ENCODE measurements at regions not wholly inside any gene's neighbourhood (a gene's known extent, or its start where the extent isn't known, plus 50 kb on each side); places are given as distances from the start of the nearest gene placed in this dataset.

DNA sequence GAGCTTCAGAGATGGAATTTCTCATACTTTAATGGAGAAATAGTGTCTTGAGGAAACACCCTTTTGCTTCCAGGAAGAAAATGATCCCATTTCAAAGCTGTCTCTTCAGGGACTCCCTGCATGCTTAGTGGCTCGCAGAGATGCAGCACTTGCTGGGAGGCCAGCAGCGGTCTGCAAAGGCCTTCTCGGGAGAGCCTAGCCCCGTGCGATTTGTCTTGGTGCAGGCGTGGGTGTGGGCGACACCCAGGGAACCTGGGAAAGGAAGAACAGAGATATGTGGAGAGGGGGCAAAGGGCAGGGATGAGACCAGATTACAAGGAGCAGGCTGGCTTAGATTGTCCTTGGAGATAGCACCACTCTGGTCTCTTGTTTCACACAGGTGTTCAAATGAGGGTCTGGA, 352.3 kb upstream of the PODXL start:
- Histone ChIP-seq H3K27ac (no peak overlapping the region), H3K4me1 (peaks cover 8% of the 10 kb centered on the region), H3K27me3 (peaks cover 77% of the 10 kb centered on the region), H3F3A (ENCODE audit: low read depth) (no peaks in the 10 kb centered on the region), H3K79me2 (ENCODE audit: low read depth) (no peaks in the 10 kb centered on the region), H3K36me3 (no peaks in the 10 kb centered on the region), H4K20me1 (ENCODE audit: low read depth) (no peaks in the 10 kb centered on the region), H3K4me3 (peak overlapping the region; percentile 47), H3K9me3 (ENCODE audit: low read depth) (no peaks in the 10 kb centered on the region), H3K4me2 (peak overlapping the region; percentile 77), H2AFZ (replicated peaks) (no peak overlapping the region), H3K9ac (no peak overlapping the region)
- Mint-ChIP-seq H3K27me3 (ENCODE audit: insufficient read depth, low read depth) (peaks cover 21% of the 10 kb centered on the region), H3K4me3 (peak overlapping the region; percentile 54), H3K9me3 (peaks cover 8% of the 10 kb centered on the region), H3K27ac (no peak overlapping the region), H3K4me1 (peaks cover 27% of the 10 kb centered on the region), H3K36me3 (peaks cover 3% of the 10 kb centered on the region)
- DNase-seq (ENCODE audit: low spot score), result no peak
- no peak for TF ChIP-seq EZH2phosphoT487 (IDR thresholded peaks at IDR 0.05)
- no peak for TF ChIP-seq EZH2 (IDR thresholded peaks at IDR 0.05)
- TF ChIP-seq, protein P1, sequence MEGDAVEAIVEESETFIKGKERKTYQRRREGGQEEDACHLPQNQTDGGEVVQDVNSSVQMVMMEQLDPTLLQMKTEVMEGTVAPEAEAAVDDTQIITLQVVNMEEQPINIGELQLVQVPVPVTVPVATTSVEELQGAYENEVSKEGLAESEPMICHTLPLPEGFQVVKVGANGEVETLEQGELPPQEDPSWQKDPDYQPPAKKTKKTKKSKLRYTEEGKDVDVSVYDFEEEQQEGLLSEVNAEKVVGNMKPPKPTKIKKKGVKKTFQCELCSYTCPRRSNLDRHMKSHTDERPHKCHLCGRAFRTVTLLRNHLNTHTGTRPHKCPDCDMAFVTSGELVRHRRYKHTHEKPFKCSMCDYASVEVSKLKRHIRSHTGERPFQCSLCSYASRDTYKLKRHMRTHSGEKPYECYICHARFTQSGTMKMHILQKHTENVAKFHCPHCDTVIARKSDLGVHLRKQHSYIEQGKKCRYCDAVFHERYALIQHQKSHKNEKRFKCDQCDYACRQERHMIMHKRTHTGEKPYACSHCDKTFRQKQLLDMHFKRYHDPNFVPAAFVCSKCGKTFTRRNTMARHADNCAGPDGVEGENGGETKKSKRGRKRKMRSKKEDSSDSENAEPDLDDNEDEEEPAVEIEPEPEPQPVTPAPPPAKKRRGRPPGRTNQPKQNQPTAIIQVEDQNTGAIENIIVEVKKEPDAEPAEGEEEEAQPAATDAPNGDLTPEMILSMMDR (IDR thresholded peaks at IDR 0.05), result no peak

DNA sequence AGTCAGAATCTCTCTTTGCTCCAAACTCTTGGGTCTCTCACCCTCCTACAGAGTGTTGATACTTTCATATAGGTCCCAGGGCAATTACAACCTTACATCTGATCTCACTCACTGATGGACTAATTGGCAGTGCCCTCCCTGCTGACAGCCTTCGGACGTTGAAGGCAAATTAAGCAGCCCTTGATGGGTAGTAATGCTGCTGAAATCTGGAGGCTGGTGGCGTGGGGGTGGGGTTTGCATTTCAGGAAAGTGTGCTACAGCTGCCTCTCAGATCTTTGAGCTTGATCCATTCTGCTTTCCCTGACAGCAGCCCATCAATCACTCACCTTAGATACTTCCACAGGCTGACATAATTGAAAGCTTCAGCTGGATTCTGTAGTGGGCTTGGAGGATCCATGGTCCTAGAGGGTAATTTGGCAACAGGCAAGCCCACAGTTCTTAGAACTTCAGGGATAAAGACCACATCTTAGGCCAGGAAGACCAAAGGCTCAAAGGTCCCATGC, 349.1 kb upstream of the PODXL start:
- Histone ChIP-seq H3K27me3 (peaks cover 57% of the 10 kb centered on the region), H3K9me3 (ENCODE audit: low read depth) (peaks cover 4% of the 10 kb centered on the region), H3K4me1 (no peaks in the 10 kb centered on the region), H2AFZ (replicated peaks) (no peak overlapping the region), H4K20me1 (ENCODE audit: low read depth) (no peaks in the 10 kb centered on the region), H3K4me3 (no peak overlapping the region), H3K4me2 (no peak overlapping the region), H3K79me2 (ENCODE audit: low read depth) (no peaks in the 10 kb centered on the region), H3K9ac (no peak overlapping the region), H3K27ac (no peak overlapping the region), H3F3A (ENCODE audit: low read depth) (no peaks in the 10 kb centered on the region), H3K36me3 (no peaks in the 10 kb centered on the region)
- H3K4me3 Mint-ChIP-seq, result no peak overlapping the region
- H3K4me1 Mint-ChIP-seq, result peaks cover 23% of the 10 kb centered on the region
- TF ChIP-seq EZH2 (IDR thresholded peaks at IDR 0.05) (no peak), EZH2phosphoT487 (IDR thresholded peaks at IDR 0.05) (no peak)
- TF ChIP-seq, protein P1 (IDR thresholded peaks at IDR 0.05), result no peak
- H3K27me3 Mint-ChIP-seq (ENCODE audit: insufficient read depth, low read depth), result peaks cover 16% of the 10 kb centered on the region
- H3K27ac Mint-ChIP-seq, result no peak overlapping the region
- peaks cover 3% of the 10 kb centered on the region for H3K36me3 Mint-ChIP-seq
- no peak for DNase-seq (ENCODE audit: low spot score)
- peaks cover 9% of the 10 kb centered on the region for H3K9me3 Mint-ChIP-seq

DNA sequence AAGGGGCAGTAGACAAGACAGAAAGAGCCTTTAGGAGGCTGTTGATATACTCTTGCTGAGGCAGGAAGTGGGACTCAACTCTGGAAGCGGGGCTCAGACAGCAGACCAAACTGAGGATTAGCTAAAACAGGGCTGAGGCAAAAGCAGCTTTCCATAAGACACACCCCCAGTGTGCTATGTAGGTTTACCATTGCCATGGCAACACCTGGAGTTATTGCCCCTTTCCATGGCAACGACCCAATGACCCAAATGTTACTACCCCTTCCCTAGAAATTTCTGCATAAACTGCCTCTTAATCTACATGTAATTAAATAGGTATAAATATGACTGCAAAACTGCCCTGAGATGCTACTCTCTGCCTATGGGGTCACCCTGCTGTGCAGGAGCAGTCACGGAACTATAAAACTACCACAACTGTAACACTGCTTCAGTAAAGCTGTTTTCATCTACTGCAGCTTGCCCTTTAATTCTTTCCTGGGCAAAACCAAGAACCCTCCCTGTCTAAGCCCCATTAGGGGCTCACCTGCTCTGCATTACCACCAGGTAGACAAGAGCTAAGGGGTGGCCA, 348.4 kb upstream of the PODXL start:
- TF ChIP-seq EZH2phosphoT487 (IDR thresholded peaks at IDR 0.05) (no peak), EZH2 (IDR thresholded peaks at IDR 0.05) (no peak)
- peaks cover 20% of the 10 kb centered on the region for H3K4me1 Mint-ChIP-seq
- peaks cover 54% of the 10 kb centered on the region for H3K27me3 ChIP-seq
- no peak overlapping the region for H3K4me3 Mint-ChIP-seq
- no peak overlapping the region for H3K27ac Mint-ChIP-seq
- no peak overlapping the region for H3K27ac ChIP-seq
- no peaks in the 10 kb centered on the region for H3K36me3 Mint-ChIP-seq
- no peak overlapping the region for H3K9ac ChIP-seq
- no peaks in the 10 kb centered on the region for H3K79me2 ChIP-seq (ENCODE audit: low read depth)
- no peaks in the 10 kb centered on the region for H3F3A ChIP-seq (ENCODE audit: low read depth)
- no peak overlapping the region for H3K4me3 ChIP-seq
- no peaks in the 10 kb centered on the region for H3K4me1 ChIP-seq
- peak; percentile 17 for DNase-seq (ENCODE audit: low spot score)
- peaks cover 4% of the 10 kb centered on the region for H3K9me3 Mint-ChIP-seq
- no peaks in the 10 kb centered on the region for H3K36me3 ChIP-seq
- H3K9me3 ChIP-seq (ENCODE audit: low read depth), result peaks cover 4% of the 10 kb centered on the region
- no peak overlapping the region for H2AFZ ChIP-seq (replicated peaks)
- no peaks in the 10 kb centered on the region for H4K20me1 ChIP-seq (ENCODE audit: low read depth)
- peaks cover 11% of the 10 kb centered on the region for H3K27me3 Mint-ChIP-seq (ENCODE audit: insufficient read depth, low read depth)
- H3K4me2 ChIP-seq, result no peak overlapping the region

DNA sequence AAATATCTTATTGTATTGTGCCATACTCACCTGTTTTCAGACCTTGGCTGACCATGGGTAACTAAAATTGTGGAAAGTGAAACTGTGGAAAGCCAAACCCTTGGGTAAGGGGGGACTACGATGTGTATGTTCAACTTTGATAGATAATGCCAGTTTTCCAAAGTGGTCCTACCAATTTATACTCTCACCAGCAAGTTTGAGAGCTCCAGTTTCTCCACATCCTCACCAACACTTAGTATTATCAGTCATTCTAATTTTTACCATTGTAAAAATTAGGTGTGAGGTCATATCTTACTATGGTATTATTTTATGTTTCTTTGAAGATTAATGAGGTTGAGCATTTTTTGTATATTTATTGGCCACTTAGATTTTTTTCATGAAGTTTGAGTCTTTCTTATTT, 346.9 kb upstream of the PODXL start:
- TF ChIP-seq EZH2phosphoT487 (IDR thresholded peaks at IDR 0.05) (no peak), EZH2 (IDR thresholded peaks at IDR 0.05) (no peak)
- TF ChIP-seq, protein P1 (IDR thresholded peaks at IDR 0.05), result no peak
- Histone ChIP-seq H3K4me3 (no peak overlapping the region), H4K20me1 (ENCODE audit: low read depth) (no peaks in the 10 kb centered on the region), H3K36me3 (no peaks in the 10 kb centered on the region), H2AFZ (replicated peaks) (no peak overlapping the region), H3K4me1 (no peaks in the 10 kb centered on the region), H3K4me2 (no peak overlapping the region), H3K79me2 (ENCODE audit: low read depth) (no peaks in the 10 kb centered on the region), H3K27ac (no peak overlapping the region), H3K9ac (no peak overlapping the region), H3F3A (ENCODE audit: low read depth) (no peaks in the 10 kb centered on the region), H3K9me3 (ENCODE audit: low read depth) (peaks cover 4% of the 10 kb centered on the region), H3K27me3 (peaks cover 54% of the 10 kb centered on the region)
- H3K9me3 Mint-ChIP-seq, result peaks cover 4% of the 10 kb centered on the region
- peaks cover 7% of the 10 kb centered on the region for H3K27me3 Mint-ChIP-seq (ENCODE audit: insufficient read depth, low read depth)
- DNase-seq (ENCODE audit: low spot score), result no peak
- H3K36me3 Mint-ChIP-seq, result no peaks in the 10 kb centered on the region
- peaks cover 17% of the 10 kb centered on the region for H3K4me1 Mint-ChIP-seq
- H3K27ac Mint-ChIP-seq, result no peak overlapping the region
- no peak overlapping the region for H3K4me3 Mint-ChIP-seq
